GM18507 (cell line): ENCODE measurements at regions not wholly inside any gene's neighbourhood (a gene's known extent, or its start where the extent isn't known, plus 50 kb on each side); places are given as distances from the start of the nearest gene placed in this dataset.
"Not testable (repeated sequence)": the region's sequence is repeated elsewhere in the genome, so short reads cannot be mapped to it uniquely, and the experiment has no call there.

Experiments
- DNase-seq: peaks from one replicate; pipeline ENCODE4 v3.0.0; 2011; ENCODE audit warnings: low read depth; ENCODE audit not compliant: insufficient read length; ENCODE audit errors: extremely low spot score
- FAIRE-seq: peaks from 2 replicates; lab custom pipeline; 2011; peaks lifted over from hg19 to GRCh38; lab: Jason Lieb, UNC

GRCh38 chr13:40345149-40345514, 321.3 kb downstream of the FOXO1 start:
- DNase-seq (no peak), FAIRE-seq (no peak)

- FAIRE-seq (no peak), DNase-seq (no peak)
Observed at GRCh38 chr13:40345654-40346372, 320.6 kb downstream of the FOXO1 start.

GRCh38 chr13:40346592-40346991, 319.8 kb downstream of the FOXO1 start:
- FAIRE-seq (no peak), DNase-seq (no peak)

GRCh38 chr13:40348096-40348679, 318.3 kb downstream of the FOXO1 start:
- FAIRE-seq, result no peak

GRCh38 chr13:40350283-40350992, 316.0 kb downstream of the FOXO1 start:
- FAIRE-seq (no peak), DNase-seq (no peak)

More at GRCh38 chr13:40348096-40348679, 318.3 kb downstream of the FOXO1 start:
- DNase-seq, result no peak

- FAIRE-seq (no peak), DNase-seq (no peak)
Observed at GRCh38 chr13:40351537-40352379, 314.7 kb downstream of the FOXO1 start.

- no peak for DNase-seq
- no peak for FAIRE-seq
Observed at GRCh38 chr13:40352380-40352778, 314.1 kb downstream of the FOXO1 start.

- DNase-seq, result no peak
- no peak for FAIRE-seq
Observed at GRCh38 chr13:40352802-40353562, 313.5 kb downstream of the FOXO1 start.

- no peak for FAIRE-seq
- DNase-seq, result no peak
Observed at GRCh38 chr13:40355126-40355724, 311.2 kb downstream of the FOXO1 start.

- no peak for FAIRE-seq
- DNase-seq, result no peak
Observed at GRCh38 chr13:40356011-40356410, 310.4 kb downstream of the FOXO1 start.

GRCh38 chr13:40356458-40356857, 310.0 kb downstream of the FOXO1 start:
- not testable (repeated sequence) for DNase-seq, FAIRE-seq

- DNase-seq (no peak), FAIRE-seq (no peak)
Observed at GRCh38 chr13:40362502-40362901, 303.9 kb downstream of the FOXO1 start.

- DNase-seq (no peak), FAIRE-seq (no peak)
Observed at GRCh38 chr13:40363653-40364052, 302.8 kb downstream of the FOXO1 start.

GRCh38 chr13:40366119-40366518, 300.3 kb downstream of the FOXO1 start:
- DNase-seq, result no peak
- no peak for FAIRE-seq

GRCh38 chr13:40368127-40368891, 298.1 kb downstream of the FOXO1 start:
- FAIRE-seq (no peak), DNase-seq (no peak)

- FAIRE-seq, result no peak
- DNase-seq, result no peak
Observed at GRCh38 chr13:40370661-40371060, 295.8 kb downstream of the FOXO1 start.

GRCh38 chr13:40371531-40372125, 294.8 kb downstream of the FOXO1 start:
- DNase-seq, result no peak
- no peak for FAIRE-seq

- DNase-seq, FAIRE-seq: not testable (repeated sequence)
Observed at GRCh38 chr13:40373608-40374007, 292.8 kb downstream of the FOXO1 start.
